C4-2B (cell line): ENCODE measurements at regions not wholly inside any gene's neighbourhood (a gene's known extent, or its start where the extent isn't known, plus 50 kb on each side); places are given as distances from the start of the nearest gene placed in this dataset.

Experiments used
- CTCF ChIP-seq: fragments of 450-650 bp; conservative IDR thresholded peaks from 2 replicates; pipeline ENCODE4 v1.5.1; 2017; ENCODE audit warnings: mild to moderate bottlenecking
- ZFX ChIP-seq: fragments of 450-650 bp; IDR thresholded peaks from 2 replicates; pipeline ENCODE4 v1.6.1; 2017

- no peak for TF ChIP-seq CTCF
- TF ChIP-seq ZFX, result no peak
Measured at GRCh38 chr21:36535618-36536241, 55.8 kb upstream of the CLDN14 start.
